Effector CD4-positive, alpha-beta T cell (primary cell): ENCODE measurements at regions not wholly inside any gene's neighbourhood (a gene's known extent, or its start where the extent isn't known, plus 50 kb on each side); places are given as distances from the start of the nearest gene placed in this dataset.
"Not testable (repeated sequence)": the region's sequence is repeated elsewhere in the genome, so short reads cannot be mapped to it uniquely, and the experiment has no call there.

Source experiments
- DNase-seq: peaks from one replicate; pipeline ENCODE4 v3.0.0-alpha.2; 2020

GRCh38 chr1:14365301-14365988 lies 233.0 kb upstream of the KAZN start:
- DNase-seq: no peak

DNA sequence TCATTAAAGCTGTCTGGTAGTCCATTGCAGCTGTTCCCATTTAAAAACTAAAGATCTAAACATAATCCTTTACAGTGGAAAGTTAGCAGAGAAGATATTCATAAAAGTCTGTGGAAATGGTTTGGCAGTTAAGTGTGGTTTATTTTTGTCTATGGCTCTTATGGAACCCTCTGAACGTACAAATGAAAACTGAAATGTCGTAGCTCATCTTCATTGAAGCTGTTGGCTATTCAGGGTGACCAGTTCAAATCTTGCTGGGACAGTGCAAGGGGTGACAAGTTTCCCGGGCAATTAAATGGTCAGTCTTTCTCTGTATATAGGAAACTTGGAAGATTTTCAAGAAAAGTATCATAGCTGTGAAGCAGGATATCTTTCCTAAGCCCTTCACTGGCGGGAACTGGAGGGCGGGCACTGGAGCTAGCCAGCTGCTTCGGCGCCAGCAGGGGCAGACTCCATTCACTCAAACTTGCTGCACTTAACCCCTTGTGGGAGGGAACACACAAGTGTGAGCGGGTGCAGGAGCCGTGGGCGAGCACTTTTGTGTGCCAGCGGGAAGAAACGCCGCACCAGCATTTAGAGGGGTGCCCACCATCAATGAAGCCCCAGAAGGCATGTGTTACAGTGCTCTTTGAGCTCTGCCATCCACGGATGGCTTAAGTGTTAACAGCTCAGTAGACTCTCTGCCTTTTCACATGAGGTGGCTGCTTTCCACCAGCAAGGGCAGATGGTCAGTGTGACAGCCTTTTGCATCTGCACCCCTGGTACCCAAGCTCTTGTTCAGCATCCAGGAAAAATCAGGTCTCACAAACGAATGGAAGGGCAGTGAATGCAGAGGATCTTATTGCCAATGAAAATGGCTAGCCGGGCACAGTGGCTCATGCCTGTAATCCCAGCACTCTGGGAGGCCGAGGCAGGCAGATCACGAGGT lies 232.1 kb upstream of the KAZN start:
- no peak for DNase-seq

DNA sequence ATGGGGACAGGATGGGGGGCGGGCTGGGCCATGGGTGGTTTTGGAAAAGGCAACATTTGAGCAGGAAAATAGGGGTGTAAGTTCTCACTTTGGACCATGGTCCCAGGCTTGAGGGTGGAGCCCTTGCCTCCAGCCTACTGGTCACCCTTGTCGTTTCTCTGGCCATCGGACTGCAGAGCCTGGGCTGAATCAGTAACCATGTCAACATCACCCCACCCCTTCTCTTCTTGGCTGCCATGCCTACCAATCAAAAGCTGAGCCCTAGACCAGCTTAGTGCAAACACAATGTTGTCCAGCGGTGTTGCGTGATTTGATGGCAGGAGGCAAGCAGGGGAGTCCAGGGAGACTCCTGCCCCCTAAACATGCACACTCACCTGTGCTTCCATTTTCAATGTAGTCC lies 231.0 kb upstream of the KAZN start:
- no peak for DNase-seq

DNA sequence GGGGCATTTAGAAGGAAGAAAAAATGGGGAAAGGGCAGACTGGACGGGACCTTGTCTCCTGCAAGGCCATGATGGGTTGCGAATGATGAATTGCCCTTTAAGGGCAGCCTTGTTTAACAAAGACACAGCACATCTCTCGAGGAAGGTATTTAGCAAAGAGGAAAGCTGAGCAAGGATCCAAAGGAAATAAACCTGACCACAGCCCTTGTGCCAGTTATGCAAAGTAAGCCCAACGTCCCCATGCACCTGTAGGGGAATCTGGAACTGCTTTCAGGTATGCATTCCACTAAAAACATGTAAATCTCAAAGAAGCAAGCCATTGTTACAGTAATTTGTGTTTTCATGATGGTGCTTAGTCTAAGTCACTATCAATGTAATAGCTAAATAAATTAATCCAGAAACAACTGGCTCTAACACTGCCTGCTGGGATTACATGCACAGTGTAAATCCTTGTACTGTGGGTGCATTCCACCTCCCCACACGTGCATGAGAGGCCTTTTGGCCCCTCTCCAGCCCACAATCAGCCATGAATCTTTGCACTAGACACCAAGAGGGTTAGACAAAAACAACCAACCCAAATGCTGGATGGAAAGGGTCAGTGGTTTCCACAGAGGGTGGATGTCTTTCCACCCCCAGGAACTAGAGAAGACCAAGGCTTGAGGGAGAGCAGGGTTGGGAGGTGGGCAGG lies 228.8 kb upstream of the KAZN start:
- DNase-seq: no peak

GRCh38 chr1:14371771-14372497 lies 226.6 kb upstream of the KAZN start:
- no peak for DNase-seq

GRCh38 chr1:14372526-14372925 lies 226.0 kb upstream of the KAZN start:
- DNase-seq: no peak

GRCh38 chr1:14373081-14373758 lies 225.3 kb upstream of the KAZN start:
- DNase-seq: no peak

DNA sequence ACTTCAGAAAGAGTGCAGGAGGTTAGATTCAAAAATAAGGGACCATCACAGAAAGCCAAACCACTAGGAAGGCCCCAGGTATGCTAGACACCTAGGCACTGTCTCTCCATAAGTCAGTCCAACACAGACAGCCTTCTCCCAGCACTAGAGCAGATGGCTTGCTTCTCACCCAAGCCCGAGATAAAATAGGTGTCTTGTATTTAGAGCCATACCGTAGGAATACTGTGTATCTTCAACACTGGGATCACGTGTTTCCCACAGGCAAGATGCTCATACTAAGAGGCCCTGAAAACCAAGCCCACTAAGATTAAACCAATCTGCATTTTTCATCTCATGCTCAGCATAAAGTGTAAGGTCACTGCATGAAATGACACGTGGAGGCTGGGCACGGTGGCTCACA lies 223.3 kb upstream of the KAZN start:
- no peak for DNase-seq

DNA sequence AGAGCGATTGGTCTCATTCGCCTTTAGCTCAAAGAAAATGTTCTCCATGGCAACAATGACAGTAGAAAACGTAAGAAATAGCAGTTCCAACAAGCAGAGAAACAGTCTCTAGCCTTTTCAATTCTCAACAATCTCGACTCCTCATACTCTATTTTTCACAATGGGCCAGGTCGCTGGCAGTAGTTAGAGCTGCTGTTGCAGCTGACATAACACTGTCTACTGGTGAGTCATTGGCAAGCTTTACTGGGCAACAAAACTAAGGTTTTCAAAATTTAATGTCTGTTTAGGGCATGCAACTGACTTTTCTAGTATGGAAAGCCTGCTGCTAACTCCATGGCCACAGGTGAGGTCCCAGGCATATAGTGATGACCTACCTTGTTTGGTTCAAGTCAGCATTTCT lies 221.1 kb upstream of the KAZN start:
- no peak for DNase-seq

DNA sequence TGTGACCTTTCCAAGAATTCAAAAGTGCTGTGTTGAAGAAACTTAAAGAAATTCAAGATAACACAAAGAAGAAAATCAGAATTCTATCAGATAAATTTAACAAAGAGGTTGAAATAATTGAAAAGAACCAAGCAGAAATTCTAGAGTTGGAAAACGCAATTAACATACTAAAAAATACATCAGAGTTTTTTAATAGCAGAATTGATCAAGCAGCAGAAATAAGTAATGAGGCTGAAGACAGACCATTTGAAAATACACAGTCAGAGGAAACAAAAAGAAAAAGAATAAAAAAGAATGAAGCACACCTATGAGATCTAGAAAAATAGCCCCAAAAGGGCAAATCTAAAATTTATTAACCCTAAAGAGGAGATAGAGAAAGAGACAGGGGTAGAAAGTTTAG lies 218.1 kb upstream of the KAZN start:
- DNase-seq: no peak

DNA sequence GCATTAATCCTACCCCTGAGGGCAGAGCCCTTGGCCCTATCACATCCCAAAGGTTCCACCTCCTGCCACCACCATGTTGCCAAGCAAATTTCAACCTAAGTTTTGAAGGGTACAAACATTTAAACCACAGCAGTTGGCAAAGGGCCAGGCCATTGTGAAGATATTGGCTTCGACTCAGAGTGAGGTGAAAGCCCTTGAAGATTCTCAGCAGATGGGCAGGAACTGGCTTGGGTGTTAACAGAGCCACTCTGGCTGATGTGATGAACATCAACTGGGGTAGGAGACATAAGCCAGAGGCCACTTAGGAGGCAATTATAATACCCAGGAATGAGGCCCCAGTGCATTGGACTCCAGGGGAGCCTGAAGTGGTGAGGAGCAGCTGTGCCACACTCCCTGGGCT lies 207.7 kb upstream of the KAZN start:
- DNase-seq: no peak

DNA sequence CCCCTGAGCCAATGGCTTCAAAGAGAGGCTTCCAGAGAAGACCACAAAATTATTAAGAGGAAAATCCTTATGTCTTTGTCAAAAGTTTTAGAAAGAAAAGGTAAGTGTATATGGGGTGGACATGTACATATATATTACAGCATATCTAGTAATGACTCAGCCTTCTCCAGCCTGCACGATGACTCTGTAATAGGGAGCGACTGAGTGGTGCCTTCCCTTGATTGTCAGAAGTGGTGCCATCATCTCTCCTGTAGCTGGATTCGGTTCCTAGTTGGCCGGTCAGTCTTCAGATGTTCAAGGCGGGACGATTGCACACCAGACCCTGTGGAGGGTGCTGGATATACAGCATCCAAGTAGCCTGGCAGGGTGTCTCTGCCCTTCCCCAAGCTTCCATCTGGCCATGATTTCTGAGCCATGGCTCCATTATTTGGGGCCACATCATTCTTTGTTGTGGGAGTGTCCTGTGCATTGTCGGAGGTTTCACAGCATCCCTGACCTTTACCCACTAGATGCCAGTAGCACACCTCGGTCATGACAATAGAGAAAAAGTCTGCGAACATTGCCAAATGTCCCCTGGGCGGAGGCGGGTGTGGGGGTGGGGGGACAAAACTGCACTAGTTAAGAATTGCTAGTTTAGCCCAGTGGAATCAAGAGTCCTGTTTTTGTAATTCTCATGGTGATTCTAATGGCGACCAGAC lies 206.2 kb upstream of the KAZN start:
- no peak for DNase-seq

DNA sequence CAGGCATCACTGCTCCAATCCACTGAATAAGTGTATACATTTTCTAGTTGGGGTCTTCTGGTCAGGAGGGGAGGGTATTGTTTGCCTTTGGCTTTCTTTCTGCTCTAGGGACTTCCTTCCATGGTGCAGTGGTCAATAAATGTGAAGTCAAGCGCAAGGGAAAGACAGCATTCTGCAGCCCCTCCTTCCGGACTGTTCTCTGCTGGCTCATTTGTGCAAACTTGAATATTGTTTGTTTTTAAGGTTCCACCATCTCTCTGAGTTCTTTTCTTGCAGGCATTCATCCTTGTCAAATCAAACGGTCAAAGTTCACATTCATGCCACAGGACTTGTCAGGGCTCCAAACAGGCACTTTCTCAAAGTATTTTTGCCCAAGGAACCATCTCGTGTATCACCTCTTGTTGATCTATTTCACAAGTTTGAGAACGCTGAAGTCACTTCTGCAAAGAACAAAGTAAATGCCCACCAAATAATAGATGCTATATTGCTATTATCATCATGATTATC lies 205.6 kb upstream of the KAZN start:
- no peak for DNase-seq

DNA sequence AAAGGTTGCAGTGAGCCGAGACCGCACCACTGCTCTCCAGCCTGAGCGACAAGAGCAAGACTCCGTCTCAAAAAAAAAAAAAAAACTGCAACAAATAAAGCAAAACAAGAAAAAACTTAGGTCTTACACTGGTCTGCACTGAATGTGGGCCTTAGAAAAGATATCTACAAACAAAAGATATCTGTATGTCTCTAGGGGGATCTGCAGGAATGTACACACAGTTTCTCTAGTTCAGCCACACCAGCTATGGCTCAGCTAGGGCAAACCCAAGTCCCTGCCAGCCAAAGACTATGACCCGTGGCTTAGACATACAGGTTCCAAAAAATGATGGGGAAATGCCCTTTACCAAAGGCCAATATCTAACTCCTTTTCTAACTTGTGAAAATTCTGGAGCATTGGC lies 202.4 kb upstream of the KAZN start:
- DNase-seq: no peak

- no peak for DNase-seq
Observed at GRCh38 chr1:14403961-14404645, 194.4 kb upstream of the KAZN start.

DNA sequence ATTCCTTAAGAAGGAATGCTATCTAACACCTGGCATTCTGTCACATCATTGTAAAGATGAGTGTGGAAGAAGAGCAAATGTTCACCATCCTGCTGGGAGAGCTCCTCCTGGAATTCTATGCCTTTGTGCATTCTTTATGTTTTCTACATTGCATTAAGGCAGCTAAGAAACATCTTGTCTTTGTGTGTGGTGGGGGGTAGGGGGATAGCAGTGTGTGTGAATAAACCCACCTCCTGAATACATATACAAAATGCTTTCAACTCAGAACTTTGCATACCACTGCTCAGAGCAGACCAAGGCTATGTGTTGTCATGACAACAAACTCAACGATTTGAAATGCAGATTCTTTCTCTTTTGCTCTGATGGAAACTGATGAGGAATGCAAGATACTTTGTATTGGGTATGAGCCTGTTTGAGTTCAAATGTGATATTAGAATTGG lies 193.6 kb upstream of the KAZN start:
- no peak for DNase-seq

- DNase-seq: no peak
Observed at GRCh38 chr1:14412235-14412634, 186.2 kb upstream of the KAZN start.

GRCh38 chr1:14413819-14414490 lies 184.5 kb upstream of the KAZN start:
- no peak for DNase-seq

DNA sequence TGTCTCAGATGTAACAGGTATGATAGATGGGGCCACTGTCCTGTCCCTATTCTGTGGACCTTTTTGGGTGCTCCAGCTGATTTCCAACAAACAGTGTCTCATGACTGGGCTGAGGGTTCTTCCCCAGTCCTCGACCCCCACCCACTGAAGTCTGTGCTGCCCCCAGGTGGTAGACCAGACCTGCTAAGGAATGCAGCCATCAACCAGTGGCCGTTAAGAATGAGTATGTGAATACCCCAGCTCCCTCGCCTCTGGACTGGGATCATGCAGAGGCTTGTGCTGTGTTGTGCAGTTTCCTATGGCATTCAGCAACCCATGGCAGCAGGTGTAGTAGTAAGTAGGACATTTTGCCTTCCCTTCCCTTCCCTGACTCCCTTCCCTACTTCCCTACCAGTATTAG lies 183.1 kb upstream of the KAZN start:
- no peak for DNase-seq

- not testable (repeated sequence) for DNase-seq
Observed at GRCh38 chr1:14419778-14420218, 178.7 kb upstream of the KAZN start.
